ENCODE measurements at regions not wholly inside any gene's neighbourhood (a gene's known extent, or its start where the extent isn't known, plus 50 kb on each side); places are given as distances from the start of the nearest gene placed in this dataset.
"Not testable (repeated sequence)": the region's sequence is repeated elsewhere in the genome, so short reads cannot be mapped to it uniquely, and the experiment has no call there.

DNA sequence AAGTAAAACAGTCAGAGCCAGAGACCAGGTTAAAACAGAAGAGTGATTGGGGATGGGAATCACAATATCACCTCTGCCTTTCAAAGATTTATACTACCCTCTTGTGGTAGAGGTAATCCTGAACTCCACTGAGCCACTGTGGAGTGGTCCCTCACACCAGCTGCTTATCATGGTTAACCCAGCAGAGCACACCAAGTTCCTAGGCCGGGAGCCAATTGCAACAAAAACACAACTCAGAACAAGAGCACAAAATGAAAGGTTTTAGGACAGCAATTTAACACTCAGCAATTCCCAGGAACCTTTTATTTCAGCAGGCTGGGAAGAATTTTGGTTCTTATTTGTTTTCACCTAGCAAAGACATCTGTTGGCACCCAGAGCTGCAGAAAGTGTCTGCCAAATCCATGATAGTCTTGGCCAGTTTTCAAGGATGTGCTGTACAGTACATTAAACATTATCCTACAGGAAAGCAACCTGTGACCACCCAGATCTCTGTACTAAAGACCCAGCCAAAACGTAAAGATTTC, 220.5 kb upstream of the ATXN7L3B start:
- DNase-seq, result no peak

GRCh38 chr12:74317741-74318140, 219.9 kb upstream of the ATXN7L3B start:
- DNase-seq, result no peak

GRCh38 chr12:74319886-74320285, 217.7 kb upstream of the ATXN7L3B start:
- DNase-seq, result no peak

GRCh38 chr12:74321381-74321780, 216.3 kb upstream of the ATXN7L3B start:
- no peak for DNase-seq

- no peak for DNase-seq
Measured at GRCh38 chr12:74322792-74323191, 214.8 kb upstream of the ATXN7L3B start.

- DNase-seq, result no peak
Measured at GRCh38 chr12:74328623-74329022, 209.0 kb upstream of the ATXN7L3B start.

DNA sequence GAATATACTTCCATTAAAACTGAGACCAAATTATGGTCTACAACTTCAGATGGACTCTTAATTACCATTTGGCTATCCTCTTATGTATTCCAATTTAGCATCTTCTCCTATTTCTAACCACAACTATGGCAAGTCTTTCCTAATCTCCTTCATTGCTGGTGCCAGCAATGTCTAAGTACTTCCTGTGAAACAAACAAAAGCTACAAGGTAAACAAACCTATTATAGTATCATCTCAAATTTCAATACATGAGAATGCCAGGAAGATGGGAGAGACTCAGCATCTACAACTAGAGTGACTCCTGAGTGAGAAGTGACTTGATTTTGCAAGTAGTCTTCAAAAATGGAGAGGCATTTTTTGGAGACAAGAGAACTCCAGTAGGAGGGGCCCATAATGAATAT, 202.9 kb upstream of the ATXN7L3B start:
- no peak for DNase-seq

DNA sequence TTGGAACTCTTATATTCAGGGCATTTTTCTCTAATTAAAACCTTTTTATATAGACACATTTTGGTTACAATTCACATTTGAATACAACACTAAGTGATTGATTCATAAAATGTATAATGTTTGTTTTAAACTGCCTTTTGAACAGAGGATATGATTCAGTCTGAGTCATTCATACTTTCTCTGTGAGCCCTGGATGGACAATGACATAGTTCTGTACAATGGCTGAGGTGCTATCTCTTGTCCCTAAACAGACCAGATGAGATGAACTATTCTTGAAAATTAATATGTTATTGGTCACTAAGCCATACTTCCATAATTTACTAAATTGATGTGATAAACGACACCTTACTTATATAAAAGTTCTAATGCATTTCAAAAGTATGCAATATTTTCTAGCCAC, 199.7 kb upstream of the ATXN7L3B start:
- DNase-seq, result no peak

DNA sequence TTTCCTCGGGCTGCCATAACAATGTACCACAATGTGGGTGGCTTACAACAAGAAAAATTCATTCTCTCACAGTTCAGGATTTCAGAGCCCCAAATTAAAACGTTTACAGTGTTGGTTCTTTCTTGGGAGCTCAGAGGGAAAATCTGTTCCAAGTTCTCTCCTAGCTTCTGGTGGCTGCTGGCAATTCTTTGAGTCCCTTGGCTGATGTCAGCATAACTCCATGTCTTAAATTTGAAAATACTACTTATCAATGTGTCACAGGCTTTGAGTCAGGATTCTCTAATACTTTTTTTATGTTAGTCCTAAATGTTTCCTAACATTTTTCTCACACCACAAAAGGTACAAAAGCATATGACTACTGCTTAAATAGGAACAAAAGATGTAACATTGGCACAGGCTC, 198.4 kb upstream of the ATXN7L3B start:
- no peak for DNase-seq

GRCh38 chr12:74349925-74350324, 187.7 kb upstream of the ATXN7L3B start:
- no peak for DNase-seq

- DNase-seq, result no peak
Measured at GRCh38 chr12:74365178-74365964, 172.3 kb upstream of the ATXN7L3B start.

DNA sequence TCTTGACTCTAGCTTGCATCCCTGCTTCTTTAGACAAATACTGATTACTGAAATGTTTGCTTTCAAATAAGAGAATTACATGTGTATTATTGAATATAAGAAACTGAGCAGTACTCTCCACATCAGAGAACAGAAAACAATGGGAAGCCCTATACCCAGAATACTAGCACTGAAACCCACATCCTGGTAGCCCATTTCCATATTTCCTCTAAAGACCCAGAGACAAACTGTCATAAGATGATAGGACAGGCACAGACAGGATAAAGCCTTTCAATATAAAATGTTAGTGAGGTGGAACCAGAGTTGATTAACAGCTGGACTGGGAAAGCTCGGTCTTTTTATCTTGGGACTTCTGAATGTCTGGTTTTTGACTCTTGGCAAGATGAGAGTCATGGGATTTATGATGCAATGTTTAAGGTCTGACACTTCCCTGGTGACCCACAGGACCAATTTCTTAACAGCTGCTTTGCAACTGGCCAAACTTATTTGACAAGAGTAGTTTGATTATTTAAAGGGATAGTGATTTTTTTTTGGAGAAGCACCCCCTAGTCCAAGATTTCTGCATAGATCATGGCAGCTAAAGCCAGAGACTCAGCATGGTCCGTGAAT, 166.9 kb upstream of the ATXN7L3B start:
- no peak for DNase-seq

DNA sequence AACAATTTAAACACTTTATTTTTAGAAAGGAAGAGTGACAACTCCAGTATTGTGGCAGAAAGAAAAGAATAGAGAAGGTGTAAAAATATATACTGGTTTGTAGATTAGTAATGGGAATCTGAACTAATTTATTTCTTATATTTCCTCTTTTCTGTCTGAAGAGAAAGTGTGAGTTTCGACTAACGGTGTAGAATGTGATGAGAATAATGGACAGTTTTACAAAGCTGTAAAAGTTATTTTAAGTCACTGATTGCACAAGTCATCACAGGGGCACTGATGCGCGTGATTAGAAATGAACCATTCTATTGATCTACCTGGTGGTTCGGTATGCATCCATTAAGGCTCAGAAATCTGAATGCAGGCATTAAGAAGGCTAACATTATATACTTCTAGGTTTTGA, 158.5 kb upstream of the ATXN7L3B start:
- DNase-seq, result no peak

DNA sequence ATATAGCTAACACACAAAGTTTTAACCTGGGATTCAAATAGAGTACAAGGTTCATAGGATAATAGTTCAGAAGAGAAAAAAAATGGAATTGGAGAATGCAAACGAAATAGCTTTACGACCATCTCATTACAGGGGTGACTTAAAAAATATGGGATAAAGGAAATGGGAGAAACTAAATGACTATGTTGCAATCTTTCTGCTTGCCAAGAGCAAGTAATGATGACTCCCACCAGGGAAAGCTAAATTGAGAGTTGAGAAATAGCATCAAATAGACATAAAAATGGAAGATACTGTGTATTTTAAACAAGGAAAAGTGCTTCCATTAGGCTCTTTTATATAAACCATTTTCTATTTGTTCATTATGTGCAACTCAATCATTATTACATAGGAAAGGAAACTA, 155.7 kb upstream of the ATXN7L3B start:
- DNase-seq, result no peak

DNA sequence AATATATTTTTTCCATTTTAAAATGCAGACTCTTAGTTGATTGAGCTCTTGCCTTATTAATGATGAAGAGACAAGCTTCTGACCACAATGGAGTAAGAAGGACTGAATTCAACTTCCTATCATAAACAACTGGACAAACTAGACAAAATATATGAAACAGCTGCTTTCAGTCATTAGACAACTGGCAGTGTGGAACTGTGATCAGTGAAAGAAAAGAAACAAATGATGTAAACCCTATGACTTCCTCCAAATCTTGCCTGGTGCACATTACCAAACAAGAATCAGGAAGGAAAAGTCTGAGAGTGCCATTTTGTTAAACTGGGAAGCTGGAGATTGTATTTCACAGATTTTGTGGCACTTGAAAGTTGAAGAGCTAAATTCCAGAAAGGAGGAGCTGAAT, 154.7 kb upstream of the ATXN7L3B start:
- no peak for DNase-seq

DNA sequence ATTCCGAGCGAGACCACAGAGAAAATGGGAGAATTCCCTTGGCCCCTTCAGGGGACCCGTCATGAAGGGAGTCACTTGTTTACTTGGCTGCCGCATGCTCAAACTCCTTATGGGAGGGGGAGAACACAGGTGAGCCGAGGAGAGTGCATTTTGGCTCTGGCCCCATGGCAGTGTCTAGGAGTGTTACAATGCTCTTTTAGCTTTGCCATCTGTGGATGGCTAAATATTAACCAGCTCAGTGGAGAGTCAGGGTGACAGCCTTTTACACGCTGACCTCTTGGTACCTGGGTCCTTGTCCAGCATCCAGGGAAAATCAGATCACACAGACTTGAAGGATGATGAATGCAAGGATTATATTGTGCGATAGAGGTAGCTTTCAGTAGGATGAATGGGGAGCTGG, 146.4 kb upstream of the ATXN7L3B start:
- no peak for DNase-seq

DNA sequence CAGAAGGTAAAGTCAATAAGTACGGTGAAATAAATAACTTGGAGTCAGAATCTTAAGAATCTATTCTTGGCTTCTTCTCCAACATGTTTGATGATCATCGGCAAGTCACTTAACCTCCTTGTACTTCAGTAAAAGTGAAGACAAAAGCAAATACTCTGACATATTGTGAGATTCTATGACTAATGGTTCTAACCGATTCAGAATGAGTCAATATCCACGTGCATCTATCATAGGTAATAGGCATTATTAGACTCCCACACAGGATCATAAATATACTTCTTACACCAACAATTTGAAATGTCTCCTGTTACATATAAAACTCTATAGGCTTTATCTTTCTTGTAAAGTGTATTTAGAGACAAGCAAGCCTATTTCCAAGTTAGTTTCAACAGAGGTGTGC, 144.4 kb upstream of the ATXN7L3B start:
- DNase-seq, result no peak

GRCh38 chr12:74394647-74395046, 143.0 kb upstream of the ATXN7L3B start:
- no peak for DNase-seq

- DNase-seq, result no peak
Measured at GRCh38 chr12:74401035-74401434, 136.6 kb upstream of the ATXN7L3B start.

DNA sequence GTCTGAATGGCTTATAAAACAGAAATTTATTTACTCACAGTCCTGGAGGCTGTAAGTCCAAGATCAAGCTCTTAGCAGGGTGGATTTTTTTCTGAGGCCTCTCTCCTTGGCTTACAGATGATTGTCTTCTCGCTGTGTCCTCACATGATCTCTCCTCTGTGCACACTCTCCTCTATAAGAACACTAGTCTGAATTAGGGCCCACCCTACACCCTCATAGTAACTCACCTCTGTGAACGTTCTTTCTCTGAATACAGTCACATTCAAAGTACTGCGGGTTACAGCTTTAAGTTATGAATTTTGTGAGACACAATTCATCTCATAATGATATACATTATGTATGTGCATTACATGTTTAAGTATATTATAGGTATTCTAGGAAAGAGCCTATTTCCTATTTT, 135.7 kb upstream of the ATXN7L3B start:
- DNase-seq, result no peak

DNA sequence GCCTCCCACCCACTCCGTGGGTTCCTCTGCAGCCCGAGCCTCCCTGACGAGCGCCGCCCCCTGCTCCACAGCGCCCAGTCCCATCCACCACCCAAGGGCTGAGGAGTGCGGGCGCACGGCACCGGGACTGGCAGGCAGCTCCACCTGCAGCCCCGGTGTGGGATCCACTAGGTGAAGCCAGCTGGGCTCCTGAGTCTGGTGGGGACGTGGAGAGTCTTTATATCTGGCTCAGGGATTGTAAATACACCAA, 134.5 kb upstream of the ATXN7L3B start:
- DNase-seq, result not testable (repeated sequence)

DNA sequence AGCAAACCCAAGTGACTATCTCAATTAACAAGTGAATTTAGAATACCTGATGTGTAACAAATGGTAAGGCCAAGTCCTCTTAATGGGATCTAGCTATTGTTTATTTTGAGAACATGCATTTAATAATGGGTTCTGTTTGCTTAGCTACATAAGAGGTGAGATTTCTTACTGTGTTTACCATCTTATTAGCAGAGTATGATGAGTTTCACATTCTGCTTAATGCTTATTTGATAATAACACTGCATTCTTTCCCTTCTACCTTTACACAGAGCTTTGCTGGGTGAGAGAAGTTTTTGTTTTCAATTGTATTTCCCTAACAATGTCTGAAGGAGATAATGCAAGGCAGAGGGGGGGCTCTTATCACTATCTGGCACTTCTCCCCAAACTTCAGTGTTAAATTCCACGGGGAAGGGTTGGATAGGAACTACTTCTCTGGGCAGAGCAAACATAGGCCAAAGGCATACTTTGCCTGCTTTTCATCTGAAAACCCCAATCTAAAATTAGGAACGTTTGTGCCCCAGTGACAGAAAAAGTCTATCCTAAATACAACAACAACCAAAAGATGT, 129.0 kb upstream of the ATXN7L3B start:
- DNase-seq, result no peak

DNA sequence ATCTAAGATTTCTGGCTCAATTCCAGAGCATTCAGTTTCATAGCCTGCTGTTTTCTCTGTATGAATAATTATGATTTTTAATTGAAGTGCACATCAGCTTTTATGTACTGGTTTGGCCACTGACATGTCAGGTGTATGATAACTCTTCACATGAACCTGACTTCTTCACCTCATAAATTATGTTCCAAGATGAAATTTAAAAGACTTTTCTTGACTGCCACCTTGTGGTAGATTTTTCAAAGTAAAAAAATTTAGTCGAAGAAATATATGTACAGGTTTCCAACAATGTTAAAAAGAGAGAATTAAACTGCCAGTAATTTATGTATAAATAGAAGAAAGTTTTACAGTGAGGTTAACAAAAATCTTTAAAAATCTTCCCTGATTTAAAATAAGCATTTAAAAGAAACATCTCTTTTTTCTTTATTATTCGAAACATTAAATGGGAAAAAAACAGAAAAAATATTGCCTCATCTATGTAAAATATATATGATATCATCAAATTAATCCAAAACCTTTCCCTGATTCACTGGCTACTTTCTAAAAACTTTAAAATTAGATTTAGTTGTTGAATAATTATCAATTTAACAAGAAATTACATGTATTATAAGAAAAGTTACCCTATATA, 124.9 kb upstream of the ATXN7L3B start:
- no peak for DNase-seq

GRCh38 chr12:74415633-74416032, 122.0 kb upstream of the ATXN7L3B start:
- DNase-seq, result no peak

Data from NCI-H226 (cell line).